ENCODE measurements at regions not wholly inside any gene's neighbourhood (a gene's known extent, or its start where the extent isn't known, plus 50 kb on each side); places are given as distances from the start of the nearest gene placed in this dataset.

DNA sequence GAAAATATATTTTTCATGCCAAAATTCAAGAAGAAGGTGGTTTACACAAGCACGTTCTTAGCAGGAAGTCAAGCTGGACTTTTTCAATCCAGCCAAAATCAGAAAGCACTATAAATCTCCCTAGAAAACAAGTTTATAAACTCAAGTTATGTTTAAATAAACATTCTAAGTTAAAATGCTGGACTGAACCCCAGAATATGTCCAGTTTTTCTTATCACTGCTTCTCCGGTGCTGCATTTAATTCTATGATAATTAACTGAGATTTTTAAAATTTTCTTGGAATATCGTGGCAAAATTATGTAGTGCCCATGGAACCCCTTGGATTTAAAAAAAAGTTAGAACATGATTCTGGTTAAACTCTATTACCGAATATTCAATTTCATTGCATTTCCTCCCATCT lies 218.2 kb upstream of the MDFIC2 start:
- no peaks in the 10 kb centered on the region for H3K27me3 Mint-ChIP-seq (ENCODE audit: low read depth)
- TF ChIP-seq, protein P1, sequence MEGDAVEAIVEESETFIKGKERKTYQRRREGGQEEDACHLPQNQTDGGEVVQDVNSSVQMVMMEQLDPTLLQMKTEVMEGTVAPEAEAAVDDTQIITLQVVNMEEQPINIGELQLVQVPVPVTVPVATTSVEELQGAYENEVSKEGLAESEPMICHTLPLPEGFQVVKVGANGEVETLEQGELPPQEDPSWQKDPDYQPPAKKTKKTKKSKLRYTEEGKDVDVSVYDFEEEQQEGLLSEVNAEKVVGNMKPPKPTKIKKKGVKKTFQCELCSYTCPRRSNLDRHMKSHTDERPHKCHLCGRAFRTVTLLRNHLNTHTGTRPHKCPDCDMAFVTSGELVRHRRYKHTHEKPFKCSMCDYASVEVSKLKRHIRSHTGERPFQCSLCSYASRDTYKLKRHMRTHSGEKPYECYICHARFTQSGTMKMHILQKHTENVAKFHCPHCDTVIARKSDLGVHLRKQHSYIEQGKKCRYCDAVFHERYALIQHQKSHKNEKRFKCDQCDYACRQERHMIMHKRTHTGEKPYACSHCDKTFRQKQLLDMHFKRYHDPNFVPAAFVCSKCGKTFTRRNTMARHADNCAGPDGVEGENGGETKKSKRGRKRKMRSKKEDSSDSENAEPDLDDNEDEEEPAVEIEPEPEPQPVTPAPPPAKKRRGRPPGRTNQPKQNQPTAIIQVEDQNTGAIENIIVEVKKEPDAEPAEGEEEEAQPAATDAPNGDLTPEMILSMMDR (IDR thresholded peaks at IDR 0.05) = no peak
- DNase-seq (ENCODE audit: low spot score) = no peak
- H3K36me3 Mint-ChIP-seq (ENCODE audit: low read depth) = no peaks in the 10 kb centered on the region
- H3K4me1 Mint-ChIP-seq (ENCODE audit: low read depth) = peaks cover 20% of the 10 kb centered on the region
- no peaks in the 10 kb centered on the region for H3K9me3 Mint-ChIP-seq (ENCODE audit: low read depth)
- H3K27ac Mint-ChIP-seq (ENCODE audit: unreplicated experiment) = no peak overlapping the region
- no peak overlapping the region for H3K4me3 Mint-ChIP-seq (ENCODE audit: unreplicated experiment)

DNA sequence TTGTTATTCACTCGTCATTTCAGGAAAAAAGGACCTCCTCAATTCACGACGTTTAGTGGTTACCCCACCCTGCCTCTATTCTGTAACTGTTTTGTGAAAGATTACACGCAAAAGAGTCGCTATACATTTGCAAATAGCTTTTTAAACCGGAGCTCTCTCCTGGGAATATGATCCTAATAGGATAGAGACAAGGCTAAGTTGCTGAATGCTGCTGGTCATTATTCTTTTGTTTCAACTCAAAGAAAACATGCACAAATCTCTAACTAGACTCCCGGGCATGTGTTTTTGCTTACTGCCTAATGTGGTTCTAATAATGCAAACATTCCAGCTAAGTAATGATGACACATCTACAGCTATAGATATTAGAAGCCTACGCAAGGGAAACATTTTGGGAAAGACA lies 214.6 kb upstream of the MDFIC2 start:
- H3K27me3 Mint-ChIP-seq (ENCODE audit: low read depth) = no peaks in the 10 kb centered on the region
- H3K4me3 Mint-ChIP-seq (ENCODE audit: unreplicated experiment) = no peak overlapping the region
- H3K27ac Mint-ChIP-seq (ENCODE audit: unreplicated experiment) = no peak overlapping the region
- no peak for DNase-seq (ENCODE audit: low spot score)
- no peaks in the 10 kb centered on the region for H3K9me3 Mint-ChIP-seq (ENCODE audit: low read depth)
- H3K36me3 Mint-ChIP-seq (ENCODE audit: low read depth) = no peaks in the 10 kb centered on the region
- TF ChIP-seq, protein P1 (IDR thresholded peaks at IDR 0.05) = no peak
- H3K4me1 Mint-ChIP-seq (ENCODE audit: low read depth) = peaks cover 20% of the 10 kb centered on the region

- peaks cover 5% of the 10 kb centered on the region for H3K27me3 Mint-ChIP-seq (ENCODE audit: low read depth)
- peaks cover 23% of the 10 kb centered on the region for H3K4me1 Mint-ChIP-seq (ENCODE audit: low read depth)
- no peaks in the 10 kb centered on the region for H3K36me3 Mint-ChIP-seq (ENCODE audit: low read depth)
- H3K9me3 Mint-ChIP-seq (ENCODE audit: low read depth) = no peaks in the 10 kb centered on the region
- no peak overlapping the region for H3K27ac Mint-ChIP-seq (ENCODE audit: unreplicated experiment)
- H3K4me3 Mint-ChIP-seq (ENCODE audit: unreplicated experiment) = no peak overlapping the region
- TF ChIP-seq, protein P1 (IDR thresholded peaks at IDR 0.05) = no peak
- no peak for DNase-seq (ENCODE audit: low spot score)
These were observed 207.6 kb upstream of the MDFIC2 start for GRCh38 chr3:70519913-70520659.

DNA sequence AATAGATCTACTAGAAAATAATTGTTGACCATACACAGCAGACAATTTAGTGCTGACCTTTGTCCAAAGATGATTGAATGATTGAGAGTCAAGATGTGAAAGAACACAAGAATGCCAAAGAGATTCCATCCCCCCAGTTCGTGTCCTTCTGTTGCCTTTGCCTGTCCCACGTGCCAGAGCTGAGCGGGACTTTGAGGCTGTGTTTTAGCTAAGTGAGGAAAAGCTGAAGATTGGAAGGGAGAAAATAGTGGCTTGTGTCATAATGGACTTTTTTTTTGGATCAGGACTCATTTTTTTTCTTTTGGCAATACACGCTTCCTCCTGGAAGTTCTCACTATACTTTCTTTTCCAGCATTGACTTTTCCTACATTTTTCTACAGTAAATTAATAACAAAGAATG lies 206.6 kb upstream of the MDFIC2 start:
- H3K4me1 Mint-ChIP-seq (ENCODE audit: low read depth) = peaks cover 23% of the 10 kb centered on the region

GRCh38 chr3:70518356-70518755 lies 205.9 kb upstream of the MDFIC2 start:
- H3K4me1 Mint-ChIP-seq (ENCODE audit: low read depth) = peaks cover 23% of the 10 kb centered on the region
- H3K36me3 Mint-ChIP-seq (ENCODE audit: low read depth) = no peaks in the 10 kb centered on the region
- H3K27ac Mint-ChIP-seq (ENCODE audit: unreplicated experiment) = no peak overlapping the region

More for the DNA sequence above, 206.6 kb upstream of the MDFIC2 start:
- no peak for DNase-seq (ENCODE audit: low spot score)
- Mint-ChIP-seq H3K9me3 (ENCODE audit: low read depth) (no peaks in the 10 kb centered on the region), H3K27ac (ENCODE audit: unreplicated experiment) (no peak overlapping the region), H3K36me3 (ENCODE audit: low read depth) (no peaks in the 10 kb centered on the region), H3K4me3 (ENCODE audit: unreplicated experiment) (no peak overlapping the region), H3K27me3 (ENCODE audit: low read depth) (peaks cover 5% of the 10 kb centered on the region)
- TF ChIP-seq, protein P1 (IDR thresholded peaks at IDR 0.05) = no peak

More at GRCh38 chr3:70518356-70518755, 205.9 kb upstream of the MDFIC2 start:
- TF ChIP-seq, protein P1 (IDR thresholded peaks at IDR 0.05) = no peak
- no peak for DNase-seq (ENCODE audit: low spot score)
- Mint-ChIP-seq H3K27me3 (ENCODE audit: low read depth) (peaks cover 6% of the 10 kb centered on the region), H3K4me3 (ENCODE audit: unreplicated experiment) (no peak overlapping the region), H3K9me3 (ENCODE audit: low read depth) (no peaks in the 10 kb centered on the region)
